ENCODE measurements at regions not wholly inside any gene's neighbourhood (a gene's known extent, or its start where the extent isn't known, plus 50 kb on each side); places are given as distances from the start of the nearest gene placed in this dataset.

GRCh38 chr6:156406688-156407087 lies 370.5 kb upstream of the ARID1B start:
- no peak overlapping the region for H3K27ac ChIP-seq
- no peaks in the 10 kb centered on the region for H3K4me1 ChIP-seq (ENCODE audit: low read depth)
- H3K27me3 ChIP-seq: no peaks in the 10 kb centered on the region
- no peak for TF ChIP-seq CTCF (IDR thresholded peaks at IDR 0.05; ENCODE audit: low read depth, low read length)
- no peaks in the 10 kb centered on the region for H3K36me3 ChIP-seq
- no peak for DNase-seq (ENCODE audit: low read depth in 1 of 2, low spot score in 1 of 2)
- H3K9me3 ChIP-seq (ENCODE audit: low read depth): no peaks in the 10 kb centered on the region
- no peak overlapping the region for H3K4me3 ChIP-seq

- no peaks in the 10 kb centered on the region for H3K36me3 ChIP-seq
- DNase-seq (ENCODE audit: low read depth in 1 of 2, low spot score in 1 of 2): no peak
- H3K27me3 ChIP-seq: no peaks in the 10 kb centered on the region
- no peaks in the 10 kb centered on the region for H3K9me3 ChIP-seq (ENCODE audit: low read depth)
- no peak overlapping the region for H3K27ac ChIP-seq
- TF ChIP-seq CTCF (IDR thresholded peaks at IDR 0.05; ENCODE audit: low read depth, low read length): no peak
- no peak overlapping the region for H3K4me3 ChIP-seq
- no peaks in the 10 kb centered on the region for H3K4me1 ChIP-seq (ENCODE audit: low read depth)
These were observed 371.1 kb upstream of the ARID1B start for GRCh38 chr6:156406099-156406498.

- Histone ChIP-seq H3K9me3 (ENCODE audit: low read depth) (no peaks in the 10 kb centered on the region), H3K4me1 (ENCODE audit: low read depth) (no peaks in the 10 kb centered on the region), H3K27ac (no peak overlapping the region), H3K36me3 (no peaks in the 10 kb centered on the region), H3K27me3 (peaks cover 7% of the 10 kb centered on the region), H3K4me3 (no peak overlapping the region)
- no peak for TF ChIP-seq CTCF (IDR thresholded peaks at IDR 0.05; ENCODE audit: low read depth, low read length)
- no peak for DNase-seq (ENCODE audit: low read depth in 1 of 2, low spot score in 1 of 2)
These were observed 374.6 kb upstream of the ARID1B start for GRCh38 chr6:156402628-156403027.

- TF ChIP-seq CTCF (IDR thresholded peaks at IDR 0.05; ENCODE audit: low read depth, low read length): no peak
- no peak overlapping the region for H3K4me3 ChIP-seq
- H3K27ac ChIP-seq: no peak overlapping the region
These were observed 375.0 kb upstream of the ARID1B start for GRCh38 chr6:156402227-156402626.

GRCh38 chr6:156400487-156400886 lies 376.7 kb upstream of the ARID1B start:
- peaks cover 27% of the 10 kb centered on the region for H3K27me3 ChIP-seq
- H3K4me1 ChIP-seq (ENCODE audit: low read depth): no peaks in the 10 kb centered on the region
- H3K4me3 ChIP-seq: no peak overlapping the region
- H3K27ac ChIP-seq: no peak overlapping the region
- H3K36me3 ChIP-seq: no peaks in the 10 kb centered on the region
- no peak for TF ChIP-seq CTCF (IDR thresholded peaks at IDR 0.05; ENCODE audit: low read depth, low read length)
- DNase-seq (ENCODE audit: low read depth in 1 of 2, low spot score in 1 of 2): no peak
- H3K9me3 ChIP-seq (ENCODE audit: low read depth): no peaks in the 10 kb centered on the region

More at GRCh38 chr6:156402227-156402626, 375.0 kb upstream of the ARID1B start:
- Histone ChIP-seq H3K4me1 (ENCODE audit: low read depth) (no peaks in the 10 kb centered on the region), H3K27me3 (peaks cover 11% of the 10 kb centered on the region), H3K36me3 (no peaks in the 10 kb centered on the region), H3K9me3 (ENCODE audit: low read depth) (no peaks in the 10 kb centered on the region)
- DNase-seq (ENCODE audit: low read depth in 1 of 2, low spot score in 1 of 2): no peak

GRCh38 chr6:156398966-156399365 lies 378.2 kb upstream of the ARID1B start:
- Histone ChIP-seq H3K27me3 (peaks cover 27% of the 10 kb centered on the region), H3K4me3 (no peak overlapping the region), H3K36me3 (no peaks in the 10 kb centered on the region), H3K4me1 (ENCODE audit: low read depth) (no peaks in the 10 kb centered on the region), H3K27ac (no peak overlapping the region), H3K9me3 (ENCODE audit: low read depth) (no peaks in the 10 kb centered on the region)
- DNase-seq (ENCODE audit: low read depth in 1 of 2, low spot score in 1 of 2): no peak
- TF ChIP-seq CTCF (IDR thresholded peaks at IDR 0.05; ENCODE audit: low read depth, low read length): no peak
